ENCODE measurements at regions not wholly inside any gene's neighbourhood (a gene's known extent, or its start where the extent isn't known, plus 50 kb on each side); places are given as distances from the start of the nearest gene placed in this dataset.

DNA sequence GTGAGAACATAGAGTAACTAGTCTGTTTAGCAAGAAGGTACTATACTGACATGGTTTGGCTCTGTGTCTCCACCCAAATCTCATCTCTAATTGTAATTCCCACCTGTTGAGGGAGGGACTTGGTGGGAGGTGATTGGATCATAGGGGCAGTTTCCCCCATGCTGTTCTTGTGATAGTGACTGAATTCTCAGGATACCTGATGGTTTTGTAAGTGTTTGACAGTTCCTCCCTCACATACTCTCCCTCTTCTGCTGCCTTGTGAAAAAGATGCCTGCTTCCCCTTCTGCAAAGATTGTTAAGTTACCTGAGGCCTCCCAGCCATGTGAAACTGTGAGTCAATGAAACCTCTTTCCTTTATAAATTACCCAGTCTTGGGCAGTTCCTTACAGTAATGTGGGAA, 240.4 kb upstream of the ST8SIA4 start:
- Histone ChIP-seq H3K79me2 (ENCODE audit: control insufficient read depth, insufficient read depth, low read length, poor library complexity) (no peaks in the 10 kb centered on the region), H3K27ac (ENCODE audit: low read depth, low read length) (no peak overlapping the region), H2BK12ac (ENCODE audit: low read length) (no peak overlapping the region), H3K23ac (ENCODE audit: low read length) (no peak overlapping the region), H2AFZ (ENCODE audit: insufficient read depth, low read length, poor library complexity) (no peak overlapping the region), H4K12ac (ENCODE audit: low read depth, low read length) (no peak overlapping the region), H3K4me2 (ENCODE audit: low read length) (no peak overlapping the region), H3K79me1 (ENCODE audit: low read length) (no peaks in the 10 kb centered on the region), H3K4ac (ENCODE audit: low read depth, low read length) (no peak overlapping the region), H3K14ac (ENCODE audit: low read length) (no peak overlapping the region), H2BK5ac (ENCODE audit: low read depth, low read length, poor library complexity) (no peak overlapping the region), H3K36me3 (ENCODE audit: control insufficient read depth in 1 of 2, insufficient read depth in 2 of 2, low read length in 2 of 2) (no peaks in the 10 kb centered on the region), H3K4me3 (ENCODE audit: low read depth, low read length) (no peak overlapping the region), H4K8ac (ENCODE audit: low read depth, low read length) (no peak overlapping the region), H3K18ac (ENCODE audit: low read length) (no peak overlapping the region), H3K9me3 (ENCODE audit: insufficient read depth, low read depth, low read length) (no peaks in the 10 kb centered on the region), H2BK120ac (ENCODE audit: insufficient read depth, low read length, poor library complexity) (no peak overlapping the region), H3K27me3 (ENCODE audit: insufficient read depth, low read length) (no peaks in the 10 kb centered on the region), H3K9ac (ENCODE audit: low read length) (no peak overlapping the region), H3K4me1 (ENCODE audit: control insufficient read depth in 1 of 2, insufficient read depth in 2 of 2, low read length in 2 of 2) (no peaks in the 10 kb centered on the region), H2AK5ac (ENCODE audit: low read length) (no peak overlapping the region), H4K91ac (ENCODE audit: low read depth, low read length) (no peak overlapping the region)
- peak in 1 of 2 donors; percentile 3 for DNase-seq

DNA sequence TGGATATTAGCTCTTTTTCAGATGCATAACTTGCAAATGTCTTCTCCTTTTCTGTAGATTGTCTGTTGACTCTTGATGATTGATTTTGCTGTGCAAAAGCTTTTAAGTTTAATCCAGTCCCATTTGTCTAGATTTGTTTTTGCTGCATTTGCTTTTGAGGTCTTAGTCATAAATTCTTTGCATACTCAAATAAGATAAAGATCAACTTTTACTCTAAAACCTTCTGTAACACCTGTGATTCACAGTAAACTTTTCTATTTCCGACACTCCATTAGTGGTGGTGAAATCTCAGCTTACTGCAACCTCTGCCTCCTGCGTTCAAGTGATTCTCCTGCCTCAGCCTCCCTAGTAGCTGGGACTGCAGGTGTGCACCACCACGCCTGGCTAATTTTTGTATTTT, 239.0 kb upstream of the ST8SIA4 start:
- Histone ChIP-seq H3K79me2 (ENCODE audit: control insufficient read depth, insufficient read depth, low read length, poor library complexity) (no peaks in the 10 kb centered on the region), H4K8ac (ENCODE audit: low read depth, low read length) (no peak overlapping the region), H2AK5ac (ENCODE audit: low read length) (no peak overlapping the region), H3K27me3 (ENCODE audit: insufficient read depth, low read length) (no peaks in the 10 kb centered on the region), H3K79me1 (ENCODE audit: low read length) (no peaks in the 10 kb centered on the region), H3K18ac (ENCODE audit: low read length) (no peak overlapping the region), H3K14ac (ENCODE audit: low read length) (no peak overlapping the region), H3K36me3 (ENCODE audit: control insufficient read depth in 1 of 2, insufficient read depth in 2 of 2, low read length in 2 of 2) (no peaks in the 10 kb centered on the region), H2BK12ac (ENCODE audit: low read length) (no peak overlapping the region), H3K4me1 (ENCODE audit: control insufficient read depth in 1 of 2, insufficient read depth in 2 of 2, low read length in 2 of 2) (no peaks in the 10 kb centered on the region), H3K4ac (ENCODE audit: low read depth, low read length) (no peak overlapping the region), H2BK5ac (ENCODE audit: low read depth, low read length, poor library complexity) (no peak overlapping the region), H4K91ac (ENCODE audit: low read depth, low read length) (no peak overlapping the region), H3K27ac (ENCODE audit: low read depth, low read length) (no peak overlapping the region), H4K12ac (ENCODE audit: low read depth, low read length) (no peak overlapping the region), H3K9me3 (ENCODE audit: insufficient read depth, low read depth, low read length) (no peaks in the 10 kb centered on the region), H3K4me2 (ENCODE audit: low read length) (no peak overlapping the region), H3K9ac (ENCODE audit: low read length) (no peak overlapping the region), H2BK120ac (ENCODE audit: insufficient read depth, low read length, poor library complexity) (no peak overlapping the region), H3K4me3 (ENCODE audit: low read depth, low read length) (no peak overlapping the region), H3K23ac (ENCODE audit: low read length) (no peak overlapping the region), H2AFZ (ENCODE audit: insufficient read depth, low read length, poor library complexity) (no peak overlapping the region)
- WGBS (ENCODE audit: extremely low coverage, insufficient coverage, insufficient read length) = no CpG with 5 or more reads among the region's 3 CpGs
- DNase-seq = peak in 1 of 2 donors; percentile 72

- H3K36me3 ChIP-seq (ENCODE audit: control insufficient read depth in 1 of 2, insufficient read depth in 2 of 2, low read length in 2 of 2) = no peaks in the 10 kb centered on the region
- WGBS (ENCODE audit: extremely low coverage, insufficient coverage, insufficient read length) = no CpG with 5 or more reads among the region's 3 CpGs
Observed at GRCh38 chr5:101136454-101136853, 233.4 kb upstream of the ST8SIA4 start.

DNA sequence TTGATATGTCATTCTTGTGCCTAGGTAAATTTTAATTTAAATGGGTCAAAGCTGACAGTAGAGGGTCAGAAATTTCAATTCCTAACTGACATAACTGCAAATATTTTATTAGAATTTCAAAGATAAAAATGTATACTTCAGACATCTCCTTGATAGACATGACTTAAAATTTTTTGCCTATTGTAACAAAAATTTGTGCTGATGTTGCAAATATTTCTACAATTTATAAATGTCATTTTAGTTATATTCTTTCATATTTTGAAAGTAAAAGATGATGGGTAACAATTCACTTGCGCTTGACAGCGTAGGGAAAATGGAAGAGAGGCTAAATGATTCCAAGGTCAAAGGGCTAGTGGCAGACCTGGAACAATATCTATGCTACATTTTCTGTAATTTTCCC, 220.3 kb upstream of the ST8SIA4 start:
- Histone ChIP-seq H4K91ac (ENCODE audit: low read depth, low read length) (no peak overlapping the region), H2BK120ac (ENCODE audit: insufficient read depth, low read length, poor library complexity) (no peak overlapping the region), H3K4me3 (ENCODE audit: low read depth, low read length) (no peak overlapping the region), H3K27me3 (ENCODE audit: insufficient read depth, low read length) (no peaks in the 10 kb centered on the region), H3K9ac (ENCODE audit: low read length) (no peak overlapping the region), H3K27ac (ENCODE audit: low read depth, low read length) (no peak overlapping the region), H3K79me1 (ENCODE audit: low read length) (no peaks in the 10 kb centered on the region), H2AFZ (ENCODE audit: insufficient read depth, low read length, poor library complexity) (no peak overlapping the region), H3K14ac (ENCODE audit: low read length) (no peak overlapping the region), H3K9me3 (ENCODE audit: insufficient read depth, low read depth, low read length) (no peaks in the 10 kb centered on the region), H3K23ac (ENCODE audit: low read length) (no peak overlapping the region), H4K12ac (ENCODE audit: low read depth, low read length) (no peak overlapping the region), H3K79me2 (ENCODE audit: control insufficient read depth, insufficient read depth, low read length, poor library complexity) (no peaks in the 10 kb centered on the region), H3K4me2 (ENCODE audit: low read length) (no peak overlapping the region), H2BK12ac (ENCODE audit: low read length) (no peak overlapping the region), H2BK5ac (ENCODE audit: low read depth, low read length, poor library complexity) (no peak overlapping the region), H4K8ac (ENCODE audit: low read depth, low read length) (no peak overlapping the region), H3K36me3 (ENCODE audit: control insufficient read depth in 1 of 2, insufficient read depth in 2 of 2, low read length in 2 of 2) (no peaks in the 10 kb centered on the region), H3K4me1 (ENCODE audit: control insufficient read depth in 1 of 2, insufficient read depth in 2 of 2, low read length in 2 of 2) (no peaks in the 10 kb centered on the region), H2AK5ac (ENCODE audit: low read length) (no peak overlapping the region), H3K18ac (ENCODE audit: low read length) (no peak overlapping the region), H3K4ac (ENCODE audit: low read depth, low read length) (no peak overlapping the region)
- DNase-seq = no peak
- no CpG with 5 or more reads among the region's 2 CpGs for WGBS (ENCODE audit: extremely low coverage, insufficient coverage, insufficient read length)

More at GRCh38 chr5:101136454-101136853, 233.4 kb upstream of the ST8SIA4 start:
- DNase-seq = no peak
- Histone ChIP-seq H3K27me3 (ENCODE audit: insufficient read depth, low read length) (no peaks in the 10 kb centered on the region), H3K4me1 (ENCODE audit: control insufficient read depth in 1 of 2, insufficient read depth in 2 of 2, low read length in 2 of 2) (no peaks in the 10 kb centered on the region), H3K23ac (ENCODE audit: low read length) (no peak overlapping the region), H3K27ac (ENCODE audit: low read depth, low read length) (no peak overlapping the region), H2BK12ac (ENCODE audit: low read length) (no peak overlapping the region), H4K12ac (ENCODE audit: low read depth, low read length) (no peak overlapping the region), H4K91ac (ENCODE audit: low read depth, low read length) (no peak overlapping the region), H2BK5ac (ENCODE audit: low read depth, low read length, poor library complexity) (no peak overlapping the region), H3K4ac (ENCODE audit: low read depth, low read length) (no peak overlapping the region), H2AFZ (ENCODE audit: insufficient read depth, low read length, poor library complexity) (no peak overlapping the region), H3K79me1 (ENCODE audit: low read length) (no peaks in the 10 kb centered on the region), H2AK5ac (ENCODE audit: low read length) (no peak overlapping the region), H3K4me2 (ENCODE audit: low read length) (no peak overlapping the region), H3K79me2 (ENCODE audit: control insufficient read depth, insufficient read depth, low read length, poor library complexity) (no peaks in the 10 kb centered on the region), H3K18ac (ENCODE audit: low read length) (no peak overlapping the region), H3K9me3 (ENCODE audit: insufficient read depth, low read depth, low read length) (no peaks in the 10 kb centered on the region), H3K4me3 (ENCODE audit: low read depth, low read length) (no peak overlapping the region), H3K9ac (ENCODE audit: low read length) (no peak overlapping the region), H4K8ac (ENCODE audit: low read depth, low read length) (no peak overlapping the region), H3K14ac (ENCODE audit: low read length) (no peak overlapping the region), H2BK120ac (ENCODE audit: insufficient read depth, low read length, poor library complexity) (no peak overlapping the region)

- no peak overlapping the region for H3K9ac ChIP-seq (ENCODE audit: low read length)
- no peak overlapping the region for H3K23ac ChIP-seq (ENCODE audit: low read length)
- H3K18ac ChIP-seq (ENCODE audit: low read length) = no peak overlapping the region
- H3K9me3 ChIP-seq (ENCODE audit: insufficient read depth, low read depth, low read length) = no peaks in the 10 kb centered on the region
- no peak overlapping the region for H2AFZ ChIP-seq (ENCODE audit: insufficient read depth, low read length, poor library complexity)
- H4K8ac ChIP-seq (ENCODE audit: low read depth, low read length) = no peak overlapping the region
- no peak overlapping the region for H2BK5ac ChIP-seq (ENCODE audit: low read depth, low read length, poor library complexity)
- H2AK5ac ChIP-seq (ENCODE audit: low read length) = no peak overlapping the region
- H3K4me3 ChIP-seq (ENCODE audit: low read depth, low read length) = no peak overlapping the region
- no peak overlapping the region for H4K91ac ChIP-seq (ENCODE audit: low read depth, low read length)
- H3K4me1 ChIP-seq (ENCODE audit: control insufficient read depth in 1 of 2, insufficient read depth in 2 of 2, low read length in 2 of 2) = no peaks in the 10 kb centered on the region
- no peak overlapping the region for H3K4ac ChIP-seq (ENCODE audit: low read depth, low read length)
- H3K14ac ChIP-seq (ENCODE audit: low read length) = no peak overlapping the region
- no peaks in the 10 kb centered on the region for H3K79me2 ChIP-seq (ENCODE audit: control insufficient read depth, insufficient read depth, low read length, poor library complexity)
- no peaks in the 10 kb centered on the region for H3K79me1 ChIP-seq (ENCODE audit: low read length)
- no peak overlapping the region for H3K27ac ChIP-seq (ENCODE audit: low read depth, low read length)
- no peak overlapping the region for H4K12ac ChIP-seq (ENCODE audit: low read depth, low read length)
- no peak overlapping the region for H2BK12ac ChIP-seq (ENCODE audit: low read length)
- no peak overlapping the region for H3K4me2 ChIP-seq (ENCODE audit: low read length)
- DNase-seq = no peak
- no peaks in the 10 kb centered on the region for H3K27me3 ChIP-seq (ENCODE audit: insufficient read depth, low read length)
- no peaks in the 10 kb centered on the region for H3K36me3 ChIP-seq (ENCODE audit: control insufficient read depth in 1 of 2, insufficient read depth in 2 of 2, low read length in 2 of 2)
- H2BK120ac ChIP-seq (ENCODE audit: insufficient read depth, low read length, poor library complexity) = no peak overlapping the region
Observed at GRCh38 chr5:101112645-101113044, 209.6 kb upstream of the ST8SIA4 start.

Measured in trophoblast cell (in vitro differentiated cells and primary cell).